ENCODE measurements at regions not wholly inside any gene's neighbourhood (a gene's known extent, or its start where the extent isn't known, plus 50 kb on each side); places are given as distances from the start of the nearest gene placed in this dataset.

DNA sequence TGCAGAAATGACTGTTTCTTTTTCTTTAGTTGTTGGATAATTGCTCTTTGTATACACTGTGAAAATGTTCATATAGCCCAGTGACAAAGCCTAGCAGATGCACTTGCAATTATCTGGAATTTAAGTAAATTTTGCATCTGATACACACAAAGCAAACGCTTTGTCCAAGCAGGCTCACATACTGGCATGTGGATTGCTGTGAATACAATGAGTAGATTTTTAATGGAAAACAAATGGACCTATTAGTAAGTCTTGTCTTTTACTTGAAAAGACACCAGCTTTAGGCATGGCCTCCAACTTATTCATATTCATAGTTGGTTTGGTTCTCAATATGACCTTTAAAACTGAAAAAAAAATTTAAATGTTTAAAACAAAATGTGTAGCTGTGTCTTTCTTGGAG, 1299.8 kb upstream of the WWC1 start:
- Histone ChIP-seq H3K9me3 (no peaks in the 10 kb centered on the region), H3K36me3 (no peaks in the 10 kb centered on the region), H3K27ac (no peak overlapping the region), H3K4me1 (no peaks in the 10 kb centered on the region), H3K4me3 (replicated peaks in 1 of 3) (no peak overlapping the region), H3K27me3 (no peaks in the 10 kb centered on the region)
- no peak for TF ChIP-seq POLR2A (IDR thresholded peaks at IDR 0.05)
- TF ChIP-seq, protein P1, sequence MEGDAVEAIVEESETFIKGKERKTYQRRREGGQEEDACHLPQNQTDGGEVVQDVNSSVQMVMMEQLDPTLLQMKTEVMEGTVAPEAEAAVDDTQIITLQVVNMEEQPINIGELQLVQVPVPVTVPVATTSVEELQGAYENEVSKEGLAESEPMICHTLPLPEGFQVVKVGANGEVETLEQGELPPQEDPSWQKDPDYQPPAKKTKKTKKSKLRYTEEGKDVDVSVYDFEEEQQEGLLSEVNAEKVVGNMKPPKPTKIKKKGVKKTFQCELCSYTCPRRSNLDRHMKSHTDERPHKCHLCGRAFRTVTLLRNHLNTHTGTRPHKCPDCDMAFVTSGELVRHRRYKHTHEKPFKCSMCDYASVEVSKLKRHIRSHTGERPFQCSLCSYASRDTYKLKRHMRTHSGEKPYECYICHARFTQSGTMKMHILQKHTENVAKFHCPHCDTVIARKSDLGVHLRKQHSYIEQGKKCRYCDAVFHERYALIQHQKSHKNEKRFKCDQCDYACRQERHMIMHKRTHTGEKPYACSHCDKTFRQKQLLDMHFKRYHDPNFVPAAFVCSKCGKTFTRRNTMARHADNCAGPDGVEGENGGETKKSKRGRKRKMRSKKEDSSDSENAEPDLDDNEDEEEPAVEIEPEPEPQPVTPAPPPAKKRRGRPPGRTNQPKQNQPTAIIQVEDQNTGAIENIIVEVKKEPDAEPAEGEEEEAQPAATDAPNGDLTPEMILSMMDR (IDR thresholded peaks at IDR 0.05) = no peak
- WGBS, 2 donors = 89 to 93% methylated on average over 1 of the region's 1 CpG
- intact Hi-C loops (cut with DNase I) = no loop called here
- no peak for DNase-seq

DNA sequence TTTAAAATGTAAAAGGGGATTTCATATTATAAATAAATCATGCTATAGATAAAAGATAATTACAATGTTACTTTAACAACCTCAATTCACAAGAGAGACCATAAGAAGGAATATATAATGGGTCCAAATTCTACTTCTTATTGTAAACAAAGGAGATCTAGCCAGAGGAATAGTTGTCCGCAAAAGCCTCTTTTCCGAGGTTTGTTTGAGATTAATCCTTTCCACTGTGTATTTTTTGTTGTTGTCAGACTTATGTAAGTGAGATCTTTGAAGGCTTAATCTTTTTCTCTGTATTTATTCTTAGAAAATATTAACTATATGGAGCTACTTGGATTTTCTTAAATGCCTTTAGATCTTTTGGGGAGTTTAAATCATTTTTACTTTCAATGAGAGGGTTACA, 1299.3 kb upstream of the WWC1 start:
- Histone ChIP-seq H3K36me3 (no peaks in the 10 kb centered on the region), H3K27me3 (no peaks in the 10 kb centered on the region), H3K27ac (no peak overlapping the region), H3K4me3 (replicated peaks in 1 of 3) (no peak overlapping the region), H3K9me3 (no peaks in the 10 kb centered on the region), H3K4me1 (no peaks in the 10 kb centered on the region)
- intact Hi-C loops (cut with DNase I) = no loop called here
- DNase-seq = no peak
- TF ChIP-seq, protein P1 (IDR thresholded peaks at IDR 0.05) = no peak
- no peak for TF ChIP-seq POLR2A (IDR thresholded peaks at IDR 0.05)
- WGBS, 2 donors = 65 to 85% methylated on average over 2 of the region's 2 CpGs

DNA sequence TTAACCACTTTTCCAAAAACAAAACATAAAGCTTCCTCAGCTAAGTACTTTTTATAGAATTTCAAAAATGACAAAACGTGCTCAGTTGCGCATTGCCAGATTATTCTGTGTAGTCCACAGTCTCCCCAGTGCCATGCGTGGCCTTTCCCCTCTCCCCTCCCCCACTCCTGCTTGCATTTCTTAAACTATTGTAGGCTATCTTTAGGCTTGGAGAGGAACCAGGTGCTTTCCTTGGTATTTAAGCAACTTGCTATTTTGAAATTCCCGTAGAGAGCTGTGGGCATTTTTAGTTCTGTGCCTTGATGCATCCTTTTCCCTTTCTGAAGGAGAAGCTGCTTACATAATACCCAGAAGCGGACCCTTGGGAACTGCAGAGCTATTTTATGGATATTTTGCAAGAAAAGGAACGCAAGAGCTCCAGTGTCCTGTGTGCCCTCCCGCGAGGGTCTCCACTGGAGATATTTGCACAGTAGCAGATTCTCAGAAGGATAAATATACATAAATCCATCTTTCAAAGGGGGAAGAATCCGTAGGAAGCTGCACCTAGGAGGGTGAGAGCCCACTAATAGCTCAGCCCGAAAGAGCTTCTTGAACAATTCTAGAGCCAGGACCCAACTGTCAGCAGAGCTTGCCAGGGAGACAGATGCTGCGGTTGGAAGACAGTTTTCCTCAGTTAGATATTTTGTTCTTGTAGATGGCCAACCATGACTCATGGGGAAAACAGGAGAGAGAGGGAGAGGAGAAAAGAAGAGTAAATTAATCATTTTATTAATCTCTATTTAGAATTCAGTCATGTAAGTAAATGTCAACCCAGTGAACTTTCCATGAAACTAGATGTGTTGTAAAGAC, 1298.3 kb upstream of the WWC1 start:
- H3K4me3 ChIP-seq (replicated peaks in 1 of 3) = no peak overlapping the region
- WGBS, 2 donors = 72 to 74% methylated on average over 11 of the region's 11 CpGs
- no peaks in the 10 kb centered on the region for H3K4me1 ChIP-seq
- no peaks in the 10 kb centered on the region for H3K27me3 ChIP-seq
- H3K27ac ChIP-seq = no peak overlapping the region
- DNase-seq = no peak
- no peaks in the 10 kb centered on the region for H3K9me3 ChIP-seq
- TF ChIP-seq, protein P1 (IDR thresholded peaks at IDR 0.05) = no peak
- TF ChIP-seq POLR2A (IDR thresholded peaks at IDR 0.05) = no peak
- H3K36me3 ChIP-seq = no peaks in the 10 kb centered on the region
- intact Hi-C loops (cut with DNase I) = no loop called here

DNA sequence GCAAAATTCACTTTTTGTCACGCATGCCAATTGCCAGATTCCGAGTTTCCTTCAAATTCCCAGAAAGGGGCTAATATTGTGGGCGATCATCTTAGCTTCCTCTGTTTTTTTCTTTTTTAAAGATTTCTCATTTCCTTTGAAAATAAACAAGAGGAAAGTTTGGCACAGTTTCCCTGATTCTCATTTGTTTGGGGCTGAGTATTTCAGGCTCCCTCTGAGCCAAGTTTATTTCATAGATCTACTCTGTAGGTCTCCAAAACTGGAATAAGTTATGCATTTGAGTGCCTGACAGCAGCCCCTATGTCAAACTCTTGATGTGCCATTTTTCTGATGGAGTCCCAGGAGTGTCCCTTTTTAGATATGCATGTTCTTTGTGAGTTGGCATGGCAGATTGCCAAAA, 1297.2 kb upstream of the WWC1 start:
- Histone ChIP-seq H3K27ac (no peak overlapping the region), H3K4me3 (replicated peaks in 1 of 3) (no peak overlapping the region), H3K36me3 (no peaks in the 10 kb centered on the region), H3K27me3 (no peaks in the 10 kb centered on the region), H3K4me1 (no peaks in the 10 kb centered on the region), H3K9me3 (no peaks in the 10 kb centered on the region)
- 60 to 66% methylated on average over 3 of the region's 3 CpGs for WGBS, 2 donors
- no peak for DNase-seq
- no peak for TF ChIP-seq POLR2A (IDR thresholded peaks at IDR 0.05)
- TF ChIP-seq, protein P1 (IDR thresholded peaks at IDR 0.05) = no peak
- intact Hi-C loops (cut with DNase I) = no loop called here

DNA sequence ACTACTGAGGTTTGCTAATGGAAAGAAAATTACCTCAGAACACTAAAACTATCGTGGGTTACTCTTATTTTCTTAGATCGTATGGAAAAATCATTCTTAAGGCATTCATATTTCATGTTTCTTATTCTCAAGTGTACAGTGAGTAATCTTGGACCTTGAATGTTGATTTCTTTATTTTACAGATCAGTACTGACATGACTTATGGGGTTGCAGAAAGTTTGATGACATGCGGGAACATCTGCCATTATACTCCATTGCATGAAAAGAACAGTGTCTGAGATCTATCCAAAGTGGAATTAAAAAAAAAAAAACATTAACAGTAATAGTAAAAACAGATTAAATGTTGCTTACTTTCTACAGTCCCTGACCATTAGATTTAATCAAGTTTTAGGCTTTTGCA, 1290.2 kb upstream of the WWC1 start:
- Histone ChIP-seq H3K4me3 (replicated peaks in 1 of 3) (no peak overlapping the region), H3K27ac (no peak overlapping the region), H3K4me1 (peaks cover 0 to 5% of the 10 kb centered on the region in 2 donors), H3K27me3 (no peaks in the 10 kb centered on the region), H3K9me3 (no peaks in the 10 kb centered on the region), H3K36me3 (no peaks in the 10 kb centered on the region)
- intact Hi-C loops (cut with DNase I) = no loop called here
- 89% methylated on average over 3 of the region's 3 CpGs for WGBS, 2 donors
- DNase-seq = no peak
- TF ChIP-seq POLR2A (IDR thresholded peaks at IDR 0.05) = no peak
- TF ChIP-seq, protein P1 (IDR thresholded peaks at IDR 0.05) = no peak

All from thyroid gland (tissue), 4 donors.